HAP-1 (cell line): ENCODE measurements at regions not wholly inside any gene's neighbourhood (a gene's known extent, or its start where the extent isn't known, plus 50 kb on each side); places are given as distances from the start of the nearest gene placed in this dataset.

Experiments
- DNase-seq, 2 experiments: peaks; one replicate each; pipeline ENCODE4 v3.0.0-alpha.2; 2016 to 2020; ENCODE audit warnings: low spot score in 2 of 2
- H3K27me3 ChIP-seq: fragments of 250-450 bp; sonication (Bioruptor Pico); 2 replicates; pipeline ENCODE4 v1.5.1; 2020; ENCODE audit warnings: low read depth, mild to moderate bottlenecking, moderate library complexity
- H3K36me3 ChIP-seq: fragments of 250-450 bp; sonication (Bioruptor Pico); replicated peaks from 2 replicates; pipeline ENCODE4 v1.5.1; 2020; ENCODE audit warnings: mild to moderate bottlenecking
- H3K4me1 ChIP-seq: fragments of 250-450 bp; sonication (Bioruptor Pico); 2 replicates; pipeline ENCODE4 v1.5.1; 2020; ENCODE audit warnings: mild to moderate bottlenecking
- H3K4me3 ChIP-seq: fragments of 250-450 bp; sonication (Bioruptor Pico); 2 replicates; pipeline ENCODE4 v1.5.1; 2020; ENCODE audit warnings: mild to moderate bottlenecking, moderate library complexity
- H3K9me3 ChIP-seq: fragments of 250-450 bp; sonication (Bioruptor Pico); 2 replicates; pipeline ENCODE4 v1.5.1; 2020; ENCODE audit warnings: mild to moderate bottlenecking, moderate library complexity
- in situ Hi-C: fragments of 300-500 bp; cut with MboI; formaldehyde crosslinking; loops from 3 replicates; pipeline ENCODE4 v1.14.3; 2020; ENCODE audit warnings: low sequenced_read_pairs, inconsistent platforms, mixed read lengths

DNA sequence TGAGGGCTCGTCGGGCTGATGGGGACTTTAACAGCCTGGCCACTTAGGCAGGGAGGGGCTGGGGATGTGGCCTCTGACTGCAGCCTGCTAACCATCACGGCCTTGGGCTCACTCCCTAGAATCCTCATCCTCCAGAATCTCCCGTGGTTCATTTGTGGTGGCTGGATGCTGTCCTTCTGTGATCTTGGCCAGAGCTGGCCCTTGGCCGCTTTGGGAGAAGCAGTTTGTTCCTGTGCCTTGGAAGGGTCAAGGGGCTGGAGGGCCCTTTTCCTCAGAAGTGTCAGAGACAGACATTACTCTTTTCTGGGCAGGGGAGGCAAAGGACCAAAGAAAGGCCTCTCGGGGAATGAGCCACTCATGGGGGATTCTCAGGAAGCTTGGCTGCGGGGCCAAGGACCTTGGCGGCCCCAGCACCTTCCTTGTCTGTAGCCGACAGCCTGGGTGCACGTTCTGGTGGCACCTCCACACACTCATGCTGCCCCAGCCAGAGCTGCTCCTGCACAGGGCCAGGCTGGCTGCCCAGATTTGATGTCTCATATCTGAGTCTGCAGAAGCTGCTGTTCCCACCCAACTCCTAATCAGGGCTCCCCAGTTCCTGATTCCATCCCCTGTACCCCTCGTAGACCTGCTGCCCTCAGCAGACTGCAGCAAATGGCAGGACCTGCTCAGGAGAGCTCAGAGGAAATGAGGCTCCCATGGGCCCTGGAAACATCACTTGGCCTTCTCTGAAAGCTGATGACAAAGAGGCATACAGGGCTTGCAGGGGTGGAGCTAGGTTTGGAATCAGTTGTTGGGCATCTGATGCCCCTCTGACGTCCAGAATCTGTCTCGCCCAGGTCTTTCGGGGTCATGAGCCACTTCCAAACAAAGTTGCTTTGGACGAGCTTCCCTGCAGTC, 107.7 kb downstream of the CTTN start:
- no peaks in the 10 kb centered on the region for H3K4me1 ChIP-seq
- H3K4me3 ChIP-seq: no peak overlapping the region
- in situ Hi-C loops: no loop called here
- H3K27me3 ChIP-seq: no peaks in the 10 kb centered on the region
- H3K36me3 ChIP-seq: no peaks in the 10 kb centered on the region
- no peak for DNase-seq
- H3K9me3 ChIP-seq: no peaks in the 10 kb centered on the region

GRCh38 chr11:70506658-70506970, 108.3 kb downstream of the CTTN start:
- no peak overlapping the region for H3K4me3 ChIP-seq
- no peak for DNase-seq
- no peaks in the 10 kb centered on the region for H3K27me3 ChIP-seq
- no peaks in the 10 kb centered on the region for H3K36me3 ChIP-seq
- H3K4me1 ChIP-seq: no peaks in the 10 kb centered on the region
- in situ Hi-C loops: no loop called here
- H3K9me3 ChIP-seq: no peaks in the 10 kb centered on the region

DNA sequence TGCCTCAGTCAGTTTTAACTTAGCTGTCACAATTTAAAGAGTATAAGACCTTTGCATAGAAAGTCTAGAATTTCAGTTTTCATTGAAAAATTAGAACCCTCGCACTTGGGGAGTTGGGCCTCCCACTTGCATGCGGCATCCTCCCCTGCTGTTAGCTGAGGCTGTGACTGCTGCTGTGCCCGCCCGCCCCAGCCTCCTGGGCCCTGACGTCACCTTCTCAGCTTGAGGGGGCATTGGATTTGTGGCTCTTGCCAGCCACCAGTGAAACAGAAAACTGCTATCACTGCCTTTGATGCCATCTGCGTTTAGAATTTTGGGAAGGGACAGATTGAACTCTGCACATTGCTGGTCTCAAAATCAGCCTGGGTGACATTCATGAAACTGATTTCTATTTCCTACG, 108.7 kb downstream of the CTTN start:
- Histone ChIP-seq H3K9me3 (no peaks in the 10 kb centered on the region), H3K36me3 (no peaks in the 10 kb centered on the region), H3K4me3 (no peak overlapping the region), H3K27me3 (no peaks in the 10 kb centered on the region), H3K4me1 (no peaks in the 10 kb centered on the region)
- in situ Hi-C loops: no loop called here
- DNase-seq: no peak

DNA sequence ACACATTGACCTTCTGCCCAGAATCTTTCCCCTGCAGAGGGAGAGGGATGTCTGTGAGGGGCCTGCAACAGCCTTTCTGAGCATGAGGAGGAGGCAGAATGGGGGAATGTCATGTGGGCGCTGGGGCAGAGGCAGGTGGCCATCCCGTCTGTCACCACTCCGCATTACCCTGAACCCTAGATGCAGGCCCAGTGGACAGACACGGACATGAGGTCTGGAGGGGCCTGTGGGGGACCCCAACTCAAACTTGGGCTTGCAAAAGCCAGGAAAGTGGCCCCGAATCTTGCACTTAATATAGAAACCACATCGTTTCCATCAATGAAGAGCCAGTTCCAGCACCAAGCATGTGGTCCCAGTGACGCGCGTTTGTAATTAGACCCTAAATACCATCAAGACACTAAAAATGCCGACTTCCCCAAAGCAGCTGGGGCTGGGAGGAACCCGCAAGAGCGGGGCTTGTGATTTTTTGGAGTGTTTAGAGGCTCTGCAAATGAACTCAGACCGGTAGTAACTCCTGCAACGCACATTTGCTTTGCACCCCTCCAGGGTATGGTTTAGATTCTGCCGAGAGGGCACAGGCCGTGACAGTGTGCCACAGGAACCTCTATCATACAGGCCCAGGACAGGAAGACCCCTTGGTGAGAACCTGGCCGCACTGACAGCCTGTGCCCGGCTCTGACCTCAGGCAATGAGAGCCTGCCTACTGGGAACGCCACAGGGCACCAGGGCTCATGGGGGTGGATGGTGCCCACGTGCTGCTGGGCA, 109.3 kb downstream of the CTTN start:
- no peaks in the 10 kb centered on the region for H3K4me1 ChIP-seq
- no peak for DNase-seq
- H3K36me3 ChIP-seq: no peaks in the 10 kb centered on the region
- no peaks in the 10 kb centered on the region for H3K27me3 ChIP-seq
- in situ Hi-C loops: no loop called here
- peaks cover 2% of the 10 kb centered on the region for H3K9me3 ChIP-seq
- H3K4me3 ChIP-seq: no peak overlapping the region

DNA sequence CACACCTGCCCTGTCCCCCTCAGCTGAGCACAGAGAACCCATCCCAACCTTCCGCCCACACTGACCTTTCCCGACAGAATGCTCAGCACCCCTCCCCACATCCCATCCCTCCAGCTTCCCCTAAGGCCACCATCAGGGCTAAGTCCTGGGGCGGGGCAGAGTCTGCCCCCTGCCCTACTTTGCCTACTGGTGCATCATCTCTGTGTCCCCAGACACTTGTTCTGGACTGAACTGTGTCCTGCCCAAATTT, 109.8 kb downstream of the CTTN start:
- Histone ChIP-seq H3K27me3 (no peaks in the 10 kb centered on the region), H3K36me3 (no peaks in the 10 kb centered on the region), H3K4me3 (no peak overlapping the region), H3K9me3 (peaks cover 4% of the 10 kb centered on the region), H3K4me1 (no peaks in the 10 kb centered on the region)
- no peak for DNase-seq
- in situ Hi-C loops: no loop called here

DNA sequence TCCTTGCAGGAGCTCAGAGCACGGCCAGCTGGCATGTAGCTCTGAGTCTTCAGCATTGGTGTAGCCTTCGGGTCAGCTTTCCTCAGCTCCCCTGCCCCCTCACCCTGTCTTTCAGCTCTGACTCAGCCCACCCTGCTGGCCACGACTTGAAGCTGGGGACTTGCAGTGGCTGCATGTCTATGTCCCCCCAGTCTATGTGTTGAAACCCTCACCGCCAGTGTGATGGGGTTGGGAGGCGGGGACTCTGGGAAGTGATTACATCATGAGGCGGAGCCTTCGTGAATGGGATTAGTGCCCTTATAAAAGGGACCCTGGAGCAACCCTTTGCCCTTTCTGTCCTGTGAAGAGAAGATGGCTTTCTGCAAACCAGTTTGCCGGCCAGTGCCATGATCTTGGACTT, 111.1 kb downstream of the CTTN start:
- Histone ChIP-seq H3K4me1 (no peaks in the 10 kb centered on the region), H3K36me3 (no peaks in the 10 kb centered on the region), H3K27me3 (peaks cover under 1% of the 10 kb centered on the region; the same call in 1 of the 2 replicates), H3K4me3 (no peak overlapping the region), H3K9me3 (peaks cover 4% of the 10 kb centered on the region)
- DNase-seq: no peak
- in situ Hi-C loops: no loop called here

DNA sequence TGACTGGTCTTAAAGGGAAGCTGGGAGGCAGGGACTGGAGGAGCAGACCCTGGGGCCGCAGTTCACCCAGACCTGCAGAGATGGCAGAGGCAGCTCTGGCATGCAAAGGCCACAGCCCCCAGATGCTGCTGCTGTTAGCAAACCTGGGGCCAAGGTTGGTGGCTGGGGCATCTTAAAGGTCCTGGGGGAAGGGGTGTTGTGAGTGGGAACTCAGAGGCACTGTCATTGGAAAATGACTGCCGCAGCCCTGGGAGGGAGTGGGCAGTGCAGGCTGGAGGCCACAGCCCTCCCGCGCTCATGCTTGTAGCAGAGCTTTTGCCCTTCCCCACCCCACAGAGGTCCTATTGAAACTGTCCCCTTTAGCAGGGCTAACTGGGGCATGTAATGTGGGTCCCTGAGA, 111.8 kb downstream of the CTTN start:
- peaks cover 4% of the 10 kb centered on the region for H3K9me3 ChIP-seq
- DNase-seq: no peak
- no peaks in the 10 kb centered on the region for H3K36me3 ChIP-seq
- in situ Hi-C loops: no loop called here
- peaks cover 4% of the 10 kb centered on the region; the same call in 1 of the 2 replicates for H3K27me3 ChIP-seq
- H3K4me3 ChIP-seq: no peak overlapping the region
- H3K4me1 ChIP-seq: no peaks in the 10 kb centered on the region

- Histone ChIP-seq H3K9me3 (peaks cover 4% of the 10 kb centered on the region), H3K27me3 (peaks cover 4% of the 10 kb centered on the region; the same call in 1 of the 2 replicates), H3K4me3 (no peak overlapping the region), H3K36me3 (no peaks in the 10 kb centered on the region), H3K4me1 (no peaks in the 10 kb centered on the region)
- no peak for DNase-seq
- in situ Hi-C loops: no loop called here
These were observed 112.2 kb downstream of the CTTN start for GRCh38 chr11:70510571-70510970.

DNA sequence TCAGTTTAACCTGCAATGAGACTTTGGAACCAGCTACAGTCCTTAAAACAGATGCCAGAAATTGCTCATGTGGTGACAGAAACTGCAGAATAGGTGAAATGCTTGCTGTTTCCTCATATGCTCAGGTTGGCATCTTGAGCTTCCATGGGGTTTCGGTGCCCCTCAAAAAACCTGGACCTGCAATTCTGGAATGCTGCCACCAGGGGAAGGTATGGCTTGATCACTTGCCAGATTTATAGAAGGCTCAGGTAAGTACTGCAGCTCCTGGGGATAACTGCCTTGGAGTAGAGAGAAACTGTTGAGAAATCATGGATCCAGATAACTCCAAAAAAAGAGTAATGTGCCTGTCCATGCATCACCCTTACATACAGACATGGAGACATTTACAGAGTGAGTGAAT, 113.0 kb downstream of the CTTN start:
- DNase-seq: no peak
- H3K9me3 ChIP-seq: peaks cover 4% of the 10 kb centered on the region
- H3K4me3 ChIP-seq: no peak overlapping the region
- in situ Hi-C loops: no loop called here
- H3K27me3 ChIP-seq: peaks cover 4% of the 10 kb centered on the region; the same call in 1 of the 2 replicates
- H3K4me1 ChIP-seq: no peaks in the 10 kb centered on the region
- H3K36me3 ChIP-seq: no peaks in the 10 kb centered on the region

DNA sequence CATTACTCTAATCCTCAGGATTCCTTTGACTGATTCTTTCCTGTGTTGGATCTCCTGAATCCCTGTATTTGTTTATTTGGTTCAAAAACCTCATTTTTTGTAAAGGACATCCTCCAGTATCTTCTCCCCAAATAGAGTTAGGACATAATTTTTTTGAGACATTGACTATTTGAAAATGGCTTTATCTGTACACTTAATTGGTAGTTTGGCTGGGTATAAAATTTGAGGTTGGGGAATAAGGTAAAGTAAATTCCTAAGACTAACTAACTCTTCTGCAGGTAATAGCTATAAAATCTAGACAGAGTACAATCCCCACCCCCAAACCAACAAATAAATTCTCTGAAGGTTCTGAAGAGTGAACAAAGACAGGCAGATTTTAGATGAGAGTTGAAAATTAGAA, 114.4 kb downstream of the CTTN start:
- in situ Hi-C loops: no loop called here
- Histone ChIP-seq H3K27me3 (peaks cover 4% of the 10 kb centered on the region; the same call in 1 of the 2 replicates), H3K36me3 (no peaks in the 10 kb centered on the region), H3K4me3 (no peak overlapping the region), H3K9me3 (peaks cover 4% of the 10 kb centered on the region), H3K4me1 (no peaks in the 10 kb centered on the region)
- no peak for DNase-seq

DNA sequence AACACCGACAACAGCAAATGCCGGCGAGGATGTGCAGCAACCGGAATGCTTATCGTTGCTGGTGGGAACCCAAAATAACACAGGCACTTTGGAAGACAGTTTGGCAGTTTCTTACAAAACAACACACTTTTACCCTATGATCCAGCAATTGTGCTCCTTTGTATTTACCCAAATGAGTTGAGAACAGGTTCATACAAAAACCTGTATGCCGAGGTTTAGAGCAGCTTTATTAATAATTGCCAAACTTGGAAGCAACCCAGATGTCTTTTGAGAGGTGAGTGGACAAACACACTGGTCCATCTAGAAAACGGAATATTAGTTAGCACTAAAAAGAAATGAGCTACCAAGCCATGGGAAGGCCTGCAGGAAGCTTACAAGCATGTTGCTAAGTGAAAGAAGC, 118.9 kb downstream of the CTTN start:
- peaks cover 4% of the 10 kb centered on the region for H3K9me3 ChIP-seq
- H3K4me3 ChIP-seq: no peak overlapping the region
- peaks cover 4% of the 10 kb centered on the region; the same call in 1 of the 2 replicates for H3K27me3 ChIP-seq
- H3K36me3 ChIP-seq: no peaks in the 10 kb centered on the region
- H3K4me1 ChIP-seq: no peaks in the 10 kb centered on the region
- in situ Hi-C loops: no loop called here
- no peak for DNase-seq

GRCh38 chr11:70517988-70518907, 119.9 kb downstream of the CTTN start:
- no peak for DNase-seq
- H3K4me3 ChIP-seq: no peak overlapping the region
- in situ Hi-C loops: no loop called here
- H3K36me3 ChIP-seq: no peaks in the 10 kb centered on the region
- peaks cover 4% of the 10 kb centered on the region; the same call in 1 of the 2 replicates for H3K27me3 ChIP-seq
- no peaks in the 10 kb centered on the region; the same call in 1 of the 2 replicates for H3K9me3 ChIP-seq
- no peaks in the 10 kb centered on the region for H3K4me1 ChIP-seq

- H3K9me3 ChIP-seq: no peaks in the 10 kb centered on the region; the same call in 1 of the 2 replicates
- no peak overlapping the region for H3K4me3 ChIP-seq
- peaks cover 4% of the 10 kb centered on the region; the same call in 1 of the 2 replicates for H3K27me3 ChIP-seq
- H3K4me1 ChIP-seq: no peaks in the 10 kb centered on the region
- DNase-seq: no peak
- H3K36me3 ChIP-seq: no peaks in the 10 kb centered on the region
- in situ Hi-C loops: no loop called here
These were observed 120.8 kb downstream of the CTTN start for GRCh38 chr11:70519117-70519516.
